Upper lobe of left lung (tissue), 6 donors: ENCODE measurements at regions not wholly inside any gene's neighbourhood (a gene's known extent, or its start where the extent isn't known, plus 50 kb on each side); places are given as distances from the start of the nearest gene placed in this dataset.

Experiments used
- ATAC-seq, 2 donors: fragments of 200-7000 bp; cut with Tn5 transposase; one replicate each; pipeline ENCODE4 v1.9.1; 2022; ENCODE audit warnings: mild to moderate bottlenecking in 2 of 2, moderate library complexity in 2 of 2; ENCODE audit not compliant: low FRiP score in 2 of 2
- DNase-seq, 2 donors: peaks; one replicate each; pipeline ENCODE4 v3.0.0-alpha.2; 2019 to 2020
- H3K27ac ChIP-seq, 4 donors: fragments of 200-600 bp; sonication (generic); one replicate each; pipeline ENCODE4 v1.5.1; 2016 to 2019
- H3K27me3 ChIP-seq, 4 donors: fragments of 200-600 bp; sonication (generic); one replicate each; pipeline ENCODE4 v1.5.1; 2017 to 2019
- H3K36me3 ChIP-seq, 4 donors: fragments of 200-600 bp; sonication (generic); one replicate each; pipeline ENCODE4 v1.5.1; 2016 to 2019
- H3K4me1 ChIP-seq, 4 donors: fragments of 200-600 bp; sonication (generic); one replicate each; pipeline ENCODE4 v1.5.1; 2018 to 2019
- H3K4me3 ChIP-seq, 4 donors: fragments of 200-600 bp; sonication (generic); one replicate each; pipeline ENCODE4 v1.5.1; 2017 to 2019; ENCODE audit warnings: mild to moderate bottlenecking in 2 of 4, moderate library complexity in 1 of 4
- H3K9me3 ChIP-seq, 4 donors: fragments of 200-600 bp; sonication (generic); one replicate each; pipeline ENCODE4 v1.5.1; 2018 to 2019
- EP300 ChIP-seq, 4 donors: sonication (generic); formaldehyde crosslinking; IDR thresholded peaks; one replicate each; pipeline ENCODE4 v1.5.1; 2017; ENCODE audit warnings: antibody characterized with exemption in 4 of 4, control low read depth in 2 of 4
- POLR2A ChIP-seq, 4 donors: fragments of 450-650 bp; IDR thresholded peaks; one replicate each; pipeline ENCODE4 v1.5.1; 2016 to 2017; ENCODE audit warnings: antibody characterized with exemption in 4 of 4, mild to moderate bottlenecking in 2 of 4
- POLR2AphosphoS5 ChIP-seq, 2 donors: sonication (generic); formaldehyde crosslinking; IDR thresholded peaks; one replicate each; pipeline ENCODE4 v1.5.1; 2017; ENCODE audit warnings: antibody characterized with exemption in 2 of 2
- WGBS, 2 donors: methylation state at CpG; one replicate each; pipeline ENCODE4 v1.1.5; 2017 to 2018; 5-methylcytosine and 5-hydroxymethylcytosine counted together
- TF ChIP-seq, protein P1 (sequence below), 6 experiments: fragments of 450-650 bp in 4 of 6; fragments of 200-600 bp in 2 of 6; sonication (generic) in 2 of 6; IDR thresholded peaks; one replicate each; pipeline ENCODE4 v1.5.1; 2016 to 2019; ENCODE audit warnings: antibody characterized with exemption in 6 of 6
- donor health status: DM: no; HTN: no; CAD: no; lungs with moderate emphysema.
- donor health status: DM: no; HTN: yes; CAD: no; lungs with severe emphysema.

DNA sequence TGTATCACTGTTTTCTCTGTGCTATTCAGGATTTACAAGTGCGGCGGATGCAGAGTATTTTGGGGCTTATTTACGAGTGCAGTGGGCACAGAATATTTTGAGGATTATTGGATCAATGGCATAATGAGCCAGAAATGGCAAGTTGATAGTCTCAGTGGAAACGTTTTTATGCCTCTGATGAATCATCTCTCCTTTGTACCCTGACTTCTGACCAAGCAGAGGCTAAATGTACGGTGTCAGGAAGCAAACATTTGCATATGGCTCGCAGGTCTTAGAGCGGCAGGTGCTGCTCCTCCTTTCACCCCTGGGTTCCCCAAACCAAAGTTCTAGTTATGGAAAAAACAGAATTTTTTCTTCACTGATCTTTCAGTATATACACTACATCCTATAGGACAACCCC, 94.5 kb downstream of the LIG4 start:
- H3K27me3 ChIP-seq: no peaks in the 10 kb centered on the region
- WGBS, 2 donors: 75 to 76% methylated on average over 7 of the region's 7 CpGs
- H3K27ac ChIP-seq: no peak overlapping the region
- H3K4me1 ChIP-seq: no peaks in the 10 kb centered on the region
- H3K9me3 ChIP-seq: no peaks in the 10 kb centered on the region
- no peak for ATAC-seq
- no peaks in the 10 kb centered on the region for H3K36me3 ChIP-seq
- no peak for DNase-seq
- H3K4me3 ChIP-seq: no peak overlapping the region
- TF ChIP-seq, protein P1, sequence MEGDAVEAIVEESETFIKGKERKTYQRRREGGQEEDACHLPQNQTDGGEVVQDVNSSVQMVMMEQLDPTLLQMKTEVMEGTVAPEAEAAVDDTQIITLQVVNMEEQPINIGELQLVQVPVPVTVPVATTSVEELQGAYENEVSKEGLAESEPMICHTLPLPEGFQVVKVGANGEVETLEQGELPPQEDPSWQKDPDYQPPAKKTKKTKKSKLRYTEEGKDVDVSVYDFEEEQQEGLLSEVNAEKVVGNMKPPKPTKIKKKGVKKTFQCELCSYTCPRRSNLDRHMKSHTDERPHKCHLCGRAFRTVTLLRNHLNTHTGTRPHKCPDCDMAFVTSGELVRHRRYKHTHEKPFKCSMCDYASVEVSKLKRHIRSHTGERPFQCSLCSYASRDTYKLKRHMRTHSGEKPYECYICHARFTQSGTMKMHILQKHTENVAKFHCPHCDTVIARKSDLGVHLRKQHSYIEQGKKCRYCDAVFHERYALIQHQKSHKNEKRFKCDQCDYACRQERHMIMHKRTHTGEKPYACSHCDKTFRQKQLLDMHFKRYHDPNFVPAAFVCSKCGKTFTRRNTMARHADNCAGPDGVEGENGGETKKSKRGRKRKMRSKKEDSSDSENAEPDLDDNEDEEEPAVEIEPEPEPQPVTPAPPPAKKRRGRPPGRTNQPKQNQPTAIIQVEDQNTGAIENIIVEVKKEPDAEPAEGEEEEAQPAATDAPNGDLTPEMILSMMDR (IDR thresholded peaks at IDR 0.05): no peak
- TF ChIP-seq POLR2A (IDR thresholded peaks at IDR 0.05): no peak
- no peak for TF ChIP-seq EP300 (IDR thresholded peaks at IDR 0.05)
- no peak for TF ChIP-seq POLR2AphosphoS5 (IDR thresholded peaks at IDR 0.05)

DNA sequence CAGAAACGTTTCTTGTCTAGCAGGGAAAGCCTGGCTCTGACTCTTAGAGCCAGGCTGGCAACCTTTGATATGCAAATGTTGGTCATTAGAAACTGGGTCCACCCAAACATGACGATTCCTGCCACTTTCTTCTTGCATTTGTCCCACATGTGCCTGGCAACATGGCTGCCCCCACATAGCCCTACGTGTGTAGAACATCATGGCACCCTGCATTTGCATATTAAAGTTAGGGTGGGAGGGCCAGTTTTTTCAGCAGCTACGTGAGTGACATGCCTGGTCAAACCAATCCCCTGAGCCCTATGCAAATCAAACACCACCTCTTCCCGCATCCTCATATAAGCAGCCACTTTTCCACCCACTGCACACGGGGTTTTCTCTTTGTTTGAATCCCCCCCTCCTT, 95.0 kb downstream of the LIG4 start:
- no peak overlapping the region for H3K4me3 ChIP-seq
- no peaks in the 10 kb centered on the region for H3K9me3 ChIP-seq
- no peak overlapping the region for H3K27ac ChIP-seq
- TF ChIP-seq EP300 (IDR thresholded peaks at IDR 0.05) (no peak), POLR2AphosphoS5 (IDR thresholded peaks at IDR 0.05) (no peak), POLR2A (IDR thresholded peaks at IDR 0.05) (no peak)
- TF ChIP-seq, protein P1 (IDR thresholded peaks at IDR 0.05): no peak
- ATAC-seq (no peak), DNase-seq (no peak)
- no peaks in the 10 kb centered on the region for H3K36me3 ChIP-seq
- H3K27me3 ChIP-seq: no peaks in the 10 kb centered on the region
- 69 to 78% methylated on average over 4 to 6 of the region's 6 CpGs for WGBS, 2 donors
- H3K4me1 ChIP-seq: no peaks in the 10 kb centered on the region

- TF ChIP-seq POLR2A (IDR thresholded peaks at IDR 0.05) (no peak), POLR2AphosphoS5 (IDR thresholded peaks at IDR 0.05) (no peak), EP300 (IDR thresholded peaks at IDR 0.05) (no peak)
- TF ChIP-seq, protein P1 (IDR thresholded peaks at IDR 0.05): no peak
- no peak for ATAC-seq
- H3K27ac ChIP-seq: no peak overlapping the region
Observed at GRCh38 chr13:108115738-108116137, 99.6 kb downstream of the LIG4 start.

GRCh38 chr13:108113407-108113806, 101.9 kb downstream of the LIG4 start:
- no peak for DNase-seq
- 62 to 78% methylated on average over 4 of the region's 4 CpGs for WGBS, 2 donors
- H3K36me3 ChIP-seq: no peaks in the 10 kb centered on the region
- no peaks in the 10 kb centered on the region for H3K27me3 ChIP-seq
- H3K27ac ChIP-seq: no peak overlapping the region
- H3K4me1 ChIP-seq: no peaks in the 10 kb centered on the region
- no peaks in the 10 kb centered on the region for H3K9me3 ChIP-seq
- no peak overlapping the region for H3K4me3 ChIP-seq
- ATAC-seq: no peak
- TF ChIP-seq POLR2A (IDR thresholded peaks at IDR 0.05) (no peak), POLR2AphosphoS5 (IDR thresholded peaks at IDR 0.05) (no peak), EP300 (IDR thresholded peaks at IDR 0.05) (no peak)
- TF ChIP-seq, protein P1 (IDR thresholded peaks at IDR 0.05): no peak

More at GRCh38 chr13:108115738-108116137, 99.6 kb downstream of the LIG4 start:
- Histone ChIP-seq H3K4me3 (no peak overlapping the region), H3K9me3 (no peaks in the 10 kb centered on the region), H3K36me3 (no peaks in the 10 kb centered on the region), H3K4me1 (no peaks in the 10 kb centered on the region), H3K27me3 (no peaks in the 10 kb centered on the region)
- no peak for DNase-seq
- 58 to 63% methylated on average over 1 of the region's 1 CpG for WGBS, 2 donors

- WGBS, 2 donors: 46 to 51% methylated on average over 2 of the region's 2 CpGs
- H3K36me3 ChIP-seq: no peaks in the 10 kb centered on the region
- H3K27me3 ChIP-seq: no peaks in the 10 kb centered on the region
- DNase-seq (no peak), ATAC-seq (no peak)
- H3K9me3 ChIP-seq: no peaks in the 10 kb centered on the region
- H3K4me1 ChIP-seq: no peaks in the 10 kb centered on the region
- TF ChIP-seq POLR2AphosphoS5 (IDR thresholded peaks at IDR 0.05) (no peak), POLR2A (IDR thresholded peaks at IDR 0.05) (no peak), EP300 (IDR thresholded peaks at IDR 0.05) (no peak)
- TF ChIP-seq, protein P1 (IDR thresholded peaks at IDR 0.05): no peak
- H3K4me3 ChIP-seq: no peak overlapping the region
- no peak overlapping the region for H3K27ac ChIP-seq
Observed at GRCh38 chr13:108104736-108105135, 110.6 kb downstream of the LIG4 start.
